Uterus (tissue), 2 donors: ENCODE measurements at regions not wholly inside any gene's neighbourhood (a gene's known extent, or its start where the extent isn't known, plus 50 kb on each side); places are given as distances from the start of the nearest gene placed in this dataset.

Experiments used
- CTCF ChIP-seq, 4 experiments: fragments of 200-600 bp in 2 of 4; fragments of 450-650 bp in 2 of 4; sonication (generic) in 2 of 4; IDR thresholded peaks; one replicate each; pipeline ENCODE4 v1.5.1; 2016 to 2019; ENCODE audit warnings: antibody characterized with exemption in 4 of 4, mild to moderate bottlenecking in 2 of 4, moderate library complexity in 1 of 4
- POLR2A ChIP-seq, 2 donors: fragments of 450-650 bp; IDR thresholded peaks; one replicate each; pipeline ENCODE4 v1.6.1; 2016; ENCODE audit warnings: antibody characterized with exemption in 2 of 2, mild to moderate bottlenecking in 1 of 2, moderate library complexity in 1 of 2

- no peak for TF ChIP-seq CTCF (IDR thresholded peaks at IDR 0.05)
- no peak for TF ChIP-seq POLR2A (IDR thresholded peaks at IDR 0.05)
Measured at GRCh38 chr5:63439537-63439936, 522.7 kb downstream of the HTR1A start.
